ENCODE measurements at regions not wholly inside any gene's neighbourhood (a gene's known extent, or its start where the extent isn't known, plus 50 kb on each side); places are given as distances from the start of the nearest gene placed in this dataset.
"Not testable (repeated sequence)": the region's sequence is repeated elsewhere in the genome, so short reads cannot be mapped to it uniquely, and the experiment has no call there.

DNA sequence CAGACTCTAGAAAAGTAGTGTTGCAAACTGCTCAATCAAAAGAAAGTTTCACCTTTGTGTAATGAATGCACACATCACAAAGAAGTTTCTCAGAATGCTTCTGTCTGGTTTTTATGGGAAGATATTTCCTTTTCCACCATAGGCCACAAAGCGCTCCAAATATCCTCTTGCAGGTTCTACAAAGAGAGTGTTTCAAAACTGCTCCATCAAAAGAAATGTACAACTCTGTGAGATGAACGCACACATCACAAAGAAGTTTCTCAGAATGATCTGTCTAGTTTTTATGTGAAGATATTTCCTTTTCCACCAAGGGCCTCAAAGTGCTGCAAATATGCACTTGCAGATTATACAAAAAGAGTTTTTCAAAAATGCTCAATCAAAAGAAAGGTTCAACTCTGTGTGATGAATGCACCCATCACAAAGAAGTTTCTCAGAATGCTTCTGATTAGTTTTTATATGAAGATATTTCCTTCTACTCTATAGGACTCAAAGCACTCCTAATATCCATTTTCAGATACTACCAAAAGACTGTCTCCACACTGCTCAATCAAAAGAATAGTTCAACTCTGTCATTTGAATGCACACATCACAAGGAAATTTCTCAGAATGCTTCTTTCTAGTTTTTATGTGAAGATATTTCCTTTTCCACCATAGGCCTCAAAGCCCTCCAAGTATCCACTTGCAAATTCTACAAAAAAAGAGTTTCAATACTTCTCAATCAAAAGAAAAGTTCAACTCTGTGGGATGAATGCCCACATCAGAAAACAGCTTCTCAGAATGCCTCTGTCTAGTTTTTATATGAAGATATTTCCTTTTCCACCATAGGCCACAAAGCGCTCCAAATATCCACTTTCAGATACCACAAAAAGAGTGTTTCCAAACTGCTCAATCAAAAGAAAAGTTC is 1371.9 kb upstream of the DEFB115 start:
- H3K9ac ChIP-seq (ENCODE audit: low read length); H2AFZ ChIP-seq (ENCODE audit: low read length); ATAC-seq; intact Hi-C loops (cut with micrococcal nuclease); H3K27me3 ChIP-seq (ENCODE audit: low read length); H3K79me2 ChIP-seq (ENCODE audit: low read length); BruUV-seq (replicated peaks); H3K27ac ChIP-seq (ENCODE audit: low read length); H3F3A ChIP-seq (ENCODE audit: low read length, unreplicated experiment); H3K9me3 ChIP-seq (ENCODE audit: low read length); POLR2A ChIA-PET (ENCODE audit: unreplicated experiment); H3K9me2 ChIP-seq (replicated peaks; ENCODE audit: low read length); H3K4me1 ChIP-seq (ENCODE audit: insufficient read depth, low read length); H3K4me2 ChIP-seq (ENCODE audit: low read length); DNase-seq; H4K20me1 ChIP-seq (ENCODE audit: low read length); H3K4me3 ChIP-seq (ENCODE audit: low read length); CTCF ChIA-PET; H3K36me3 ChIP-seq (ENCODE audit: low read depth, low read length): not testable (repeated sequence)

- CTCF ChIA-PET; H3K9me3 ChIP-seq (ENCODE audit: low read length); H3K4me2 ChIP-seq (ENCODE audit: low read length); H3K27ac ChIP-seq (ENCODE audit: low read length); H2AFZ ChIP-seq (ENCODE audit: low read length); intact Hi-C loops (cut with micrococcal nuclease); H3K4me1 ChIP-seq (ENCODE audit: insufficient read depth, low read length); H3K79me2 ChIP-seq (ENCODE audit: low read length); H3K4me3 ChIP-seq (ENCODE audit: low read length); H3K9me2 ChIP-seq (replicated peaks; ENCODE audit: low read length); H3K9ac ChIP-seq (ENCODE audit: low read length); POLR2A ChIA-PET (ENCODE audit: unreplicated experiment); H3F3A ChIP-seq (ENCODE audit: low read length, unreplicated experiment); H3K27me3 ChIP-seq (ENCODE audit: low read length); ATAC-seq; H3K36me3 ChIP-seq (ENCODE audit: low read depth, low read length); BruUV-seq (replicated peaks); DNase-seq; H4K20me1 ChIP-seq (ENCODE audit: low read length): not testable (repeated sequence)
These were observed 1365.9 kb upstream of the DEFB115 start for GRCh38 chr20:29891555-29891954.

All from PC-3 (cell line).